H1 (cell line): ENCODE measurements at regions not wholly inside any gene's neighbourhood (a gene's known extent, or its start where the extent isn't known, plus 50 kb on each side); places are given as distances from the start of the nearest gene placed in this dataset.

Experiments
- ASH2L ChIP-seq: fragments of 200-600, 300-600 bp; sonication (generic); IDR thresholded peaks from one replicate; pipeline ENCODE4 v1.7.1; 2017; ENCODE audit warnings: low read length
- CHD1 ChIP-seq: IDR thresholded peaks from 2 replicates; pipeline ENCODE4 v1.6.1; 2012; ENCODE audit warnings: low read depth, low read length, improper control_type of control experiment
- FOSL1 ChIP-seq: IDR thresholded peaks from 2 replicates; pipeline ENCODE4 v1.6.1; 2011; ENCODE audit warnings: mild to moderate bottlenecking, low read depth, low read length, moderate library complexity; ENCODE audit not compliant: insufficient read depth
- KDM4A ChIP-seq: IDR thresholded peaks from one replicate; pipeline ENCODE4 v1.7.1; 2012; ENCODE audit warnings: low read depth, mild to moderate bottlenecking, moderate library complexity, low read length, inconsistent platforms; ENCODE audit not compliant: severe bottlenecking
- MAFK ChIP-seq: IDR thresholded peaks from 2 replicates; pipeline ENCODE4 v1.6.1; 2012; ENCODE audit warnings: low read depth, mild to moderate bottlenecking, improper control_type of control experiment, low read length
- RXRA ChIP-seq: IDR thresholded peaks from 2 replicates; pipeline ENCODE4 v1.6.1; 2011; ENCODE audit warnings: low read depth, mild to moderate bottlenecking, low read length, moderate library complexity; ENCODE audit not compliant: insufficient read depth
- SP1 ChIP-seq: IDR thresholded peaks from 2 replicates; pipeline ENCODE4 v1.6.1; 2011; ENCODE audit warnings: low read depth, low read length
- SUZ12 ChIP-seq: fragments of 200-600 bp; sonication (generic); IDR thresholded peaks from 2 replicates; pipeline ENCODE4 v1.6.1; 2012; ENCODE audit warnings: mild to moderate bottlenecking, inconsistent platforms, low read length, moderate library complexity, mixed read lengths
- TEAD4 ChIP-seq: IDR thresholded peaks from 2 replicates; pipeline ENCODE4 v1.6.1; 2012; ENCODE audit warnings: low read depth, low read length, inconsistent platforms, mixed read lengths
- TF ChIP-seq, protein P1 (sequence below), 3 experiments: IDR thresholded peaks; 1 replicate in 2 of 3; 2 replicates in 1 of 3; pipeline versions ENCODE4 v1.5.1 to v1.6.1; 2011; ENCODE audit warnings: low read length in 3 of 3, mild to moderate bottlenecking in 3 of 3, inconsistent platforms in 2 of 3, low read depth in 1 of 3, moderate library complexity in 1 of 3; ENCODE audit not compliant: insufficient read depth in 1 of 3; ENCODE audit errors: control extremely low read depth in 1 of 3

DNA sequence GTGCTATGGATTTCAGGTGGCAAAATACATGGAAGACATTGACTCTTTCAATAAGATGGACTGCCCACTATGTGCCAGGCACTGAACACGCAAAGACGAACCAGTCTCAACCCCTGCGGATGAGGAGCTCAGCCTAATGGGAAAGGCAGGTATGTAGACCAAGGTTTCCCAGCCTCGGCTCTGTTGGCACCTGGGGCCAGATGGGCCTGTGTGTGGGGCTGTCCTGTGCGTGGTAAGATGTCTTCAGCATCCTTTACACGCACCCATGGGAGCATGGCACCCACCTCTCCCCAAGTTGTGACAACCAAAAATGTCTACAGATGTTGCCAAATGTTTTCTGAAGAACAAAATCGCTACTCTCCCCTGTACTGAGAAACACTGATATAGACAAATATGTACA, 82.6 kb upstream of the FOXQ1 start (continued):
- TF ChIP-seq SP1: no peak
- TF ChIP-seq ASH2L: no peak
- no peak for TF ChIP-seq TEAD4
- no peak for TF ChIP-seq SUZ12
- no peak for TF ChIP-seq RXRA
- no peak for TF ChIP-seq CHD1
- TF ChIP-seq KDM4A: no peak
- TF ChIP-seq, protein P1, sequence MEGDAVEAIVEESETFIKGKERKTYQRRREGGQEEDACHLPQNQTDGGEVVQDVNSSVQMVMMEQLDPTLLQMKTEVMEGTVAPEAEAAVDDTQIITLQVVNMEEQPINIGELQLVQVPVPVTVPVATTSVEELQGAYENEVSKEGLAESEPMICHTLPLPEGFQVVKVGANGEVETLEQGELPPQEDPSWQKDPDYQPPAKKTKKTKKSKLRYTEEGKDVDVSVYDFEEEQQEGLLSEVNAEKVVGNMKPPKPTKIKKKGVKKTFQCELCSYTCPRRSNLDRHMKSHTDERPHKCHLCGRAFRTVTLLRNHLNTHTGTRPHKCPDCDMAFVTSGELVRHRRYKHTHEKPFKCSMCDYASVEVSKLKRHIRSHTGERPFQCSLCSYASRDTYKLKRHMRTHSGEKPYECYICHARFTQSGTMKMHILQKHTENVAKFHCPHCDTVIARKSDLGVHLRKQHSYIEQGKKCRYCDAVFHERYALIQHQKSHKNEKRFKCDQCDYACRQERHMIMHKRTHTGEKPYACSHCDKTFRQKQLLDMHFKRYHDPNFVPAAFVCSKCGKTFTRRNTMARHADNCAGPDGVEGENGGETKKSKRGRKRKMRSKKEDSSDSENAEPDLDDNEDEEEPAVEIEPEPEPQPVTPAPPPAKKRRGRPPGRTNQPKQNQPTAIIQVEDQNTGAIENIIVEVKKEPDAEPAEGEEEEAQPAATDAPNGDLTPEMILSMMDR (IDR thresholded peaks at IDR 0.05; ENCODE audit: control extremely low read depth in 1 of 3, insufficient read depth in 1 of 3, low read depth in 1 of 3, low read length in 3 of 3): no peak
- TF ChIP-seq FOSL1: no peak
- no peak for TF ChIP-seq MAFK
